ENCODE measurements at regions not wholly inside any gene's neighbourhood (a gene's known extent, or its start where the extent isn't known, plus 50 kb on each side); places are given as distances from the start of the nearest gene placed in this dataset.

GRCh38 chr6:167493976-167494697 is 169.3 kb downstream of the TTLL2 start:
- intact Hi-C loops (cut with micrococcal nuclease; ENCODE audit: unreplicated experiment) = no loop called here
- BruUV-seq (replicated peaks) = no TSS peak
- POLR2A ChIA-PET = no interaction called here
- 82% methylated on average over 28 of the region's 28 CpGs for WGBS (ENCODE audit: low lambda C conversion rate)
- in situ Hi-C loops (cut with HindIII; ENCODE audit: extremely low pct_ligation_motif_present, low pct_unique_long_range_greater_than_20kb) = no loop called here
- Histone ChIP-seq H3K27ac (ENCODE audit: extremely low read length, insufficient read depth, low read length) (no peak overlapping the region), H4K20me1 (ENCODE audit: insufficient read depth, low read length) (no peaks in the 10 kb centered on the region), H3K4me1 (ENCODE audit: insufficient read depth, low read length) (peaks cover 76% of the 10 kb centered on the region), H3K27me3 (ENCODE audit: control insufficient read depth in 1 of 2, insufficient read depth in 2 of 2, low read length in 2 of 2) (no peaks in the 10 kb centered on the region), H3K36me3 (replicated peaks in 1 of 2; ENCODE audit: control insufficient read depth in 1 of 2, insufficient read depth in 2 of 2, low read length in 2 of 2) (no peaks in the 10 kb centered on the region), H3K4me2 (ENCODE audit: low read depth, low read length) (no peak overlapping the region), H2AFZ (ENCODE audit: low read length) (no peak overlapping the region), H3K79me2 (ENCODE audit: insufficient read depth, low read length) (no peaks in the 10 kb centered on the region), H3K4me3 (replicated peaks in 1 of 3; ENCODE audit: insufficient read depth in 1 of 3, low read depth in 2 of 3, low read length in 3 of 3) (no peak overlapping the region), H3K9me3 (ENCODE audit: low read length) (no peaks in the 10 kb centered on the region), H3K9ac (ENCODE audit: insufficient read depth, low read depth, low read length) (no peak overlapping the region)
- ATAC-seq = peak; percentile 26
- FAIRE-seq = no peak
- no peak for DNase-seq (ENCODE audit: low spot score)
- CTCF ChIA-PET (ENCODE audit: low intra/inter-chr PET ratio, low total read pairs) = no interaction called here
- no peak for TF ChIP-seq SOX5 (CRISPR knock-in tag; IDR thresholded peaks at IDR 0.05; ENCODE audit: borderline replicate concordance)
- no peak for TF ChIP-seq PTBP1 (IDR thresholded peaks at IDR 0.05; ENCODE audit: low read depth, low read length, poor library complexity, severe bottlenecking)
- no peak for TF ChIP-seq AKNA (CRISPR knock-in tag; IDR thresholded peaks at IDR 0.05; ENCODE audit: borderline replicate concordance)
- peak; percentile 83 for TF ChIP-seq ZBTB4 (CRISPR knock-in tag; IDR thresholded peaks at IDR 0.05; ENCODE audit: borderline replicate concordance)
- peak; percentile 81 for TF ChIP-seq ZNF543 (CRISPR knock-in tag; IDR thresholded peaks at IDR 0.05)
- no peak for TF ChIP-seq ZNF296 (CRISPR knock-in tag; conservative IDR thresholded peaks at IDR 0.05)
- peak; percentile 95 for TF ChIP-seq ZBTB33 (CRISPR knock-in tag; IDR thresholded peaks at IDR 0.05)
- peak; percentile 97 for TF ChIP-seq ZBTB38 (CRISPR knock-in tag; IDR thresholded peaks at IDR 0.05)
- TF ChIP-seq ZMYM3 (CRISPR knock-in tag; IDR thresholded peaks at IDR 0.05) = 0 out of 2 replicates have a peak, but pooled peaks have one; percentile 20
